Stomach (tissue), 8 donors: ENCODE measurements at regions not wholly inside any gene's neighbourhood (a gene's known extent, or its start where the extent isn't known, plus 50 kb on each side); places are given as distances from the start of the nearest gene placed in this dataset.

Experiments used
- DNase-seq, 2 donors: peaks; one replicate each; pipeline versions ENCODE4 v3.0.0 to v3.0.0-alpha.2; 2013 to 2019
- H3K27ac ChIP-seq, 5 donors: fragments of 200-600 bp in 4 of 5; sonication (generic) in 4 of 5; one replicate each; pipeline ENCODE4 v1.5.1; 2013 to 2019; ENCODE audit warnings: mild to moderate bottlenecking in 1 of 5, moderate library complexity in 1 of 5
- H3K27me3 ChIP-seq, 3 donors: fragments of 200-600 bp; sonication (generic); one replicate each; pipeline ENCODE4 v1.5.1; 2017 to 2019; ENCODE audit warnings: mixed run types in 1 of 3
- H3K36me3 ChIP-seq, 4 donors: fragments of 200-600 bp; sonication (generic); 1 replicate in 3 of 4; 2 replicates in 1 of 4; pipeline ENCODE4 v1.5.1; 2016 to 2019
- H3K4me1 ChIP-seq, 4 donors: fragments of 200-600 bp; sonication (generic); one replicate each; pipeline ENCODE4 v1.5.1; 2016 to 2019
- H3K4me3 ChIP-seq, 4 donors: fragments of 200-600 bp; sonication (generic) in 3 of 4; one replicate each; pipeline ENCODE4 v1.5.1; 2016 to 2019; ENCODE audit warnings: mild to moderate bottlenecking in 1 of 4
- H3K9me3 ChIP-seq, 4 donors: fragments of 200-600 bp; sonication (generic); one replicate each; pipeline ENCODE4 v1.5.1; 2016 to 2019
- CTCF ChIP-seq, 7 experiments: fragments of 450-650 bp in 4 of 7; fragments of 200-600 bp in 3 of 7; sonication (generic) in 3 of 7; IDR thresholded peaks; one replicate each; pipeline ENCODE4 v1.5.1; 2016 to 2019; ENCODE audit warnings: antibody characterized with exemption in 7 of 7, control low read depth in 2 of 7, mild to moderate bottlenecking in 1 of 7
- EP300 ChIP-seq: sonication (generic); formaldehyde crosslinking; IDR thresholded peaks from one replicate; pipeline ENCODE4 v1.6.1; 2017; ENCODE audit warnings: antibody characterized with exemption
- POLR2A ChIP-seq, 4 donors: fragments of 450-650 bp; IDR thresholded peaks; one replicate each; pipeline ENCODE4 v1.6.1; 2016; ENCODE audit warnings: antibody characterized with exemption in 4 of 4, control low read depth in 2 of 4, mild to moderate bottlenecking in 1 of 4, moderate library complexity in 1 of 4
- POLR2AphosphoS5 ChIP-seq, 3 donors: sonication (generic); formaldehyde crosslinking; IDR thresholded peaks; one replicate each; pipeline ENCODE4 v1.6.1; 2016; ENCODE audit warnings: antibody characterized with exemption in 3 of 3
- WGBS, 5 donors: extraction: QIAGEN DNeasy Blood & Tissue Kit in 3 of 5; methylation state at CpG; one replicate each; pipeline versions ENCODE4 v1.1.5 to v1.1.7; 2013 to 2018; 5-methylcytosine and 5-hydroxymethylcytosine counted together
- intact Hi-C: fragments of 100-400 bp; cut with DNase I; formaldehyde crosslinking; loops from one replicate; pipeline ENCODE4 v1.15.1; 2023; ENCODE audit warnings: low total_unique reads
- donor health status: healthy with polysubstance abuse.
- donor health status: Bipolar disorder and iron deficiency.
- donor health status: healthy.

- Histone ChIP-seq H3K36me3 (no peaks in the 10 kb centered on the region), H3K27me3 (no peaks in the 10 kb centered on the region), H3K27ac (no peak overlapping the region), H3K4me1 (no peaks in the 10 kb centered on the region), H3K4me3 (no peak overlapping the region), H3K9me3 (peaks cover 0 to 9% (median 6%) of the 10 kb centered on the region in 4 donors)
- intact Hi-C loops = no loop called here
- 71 to 86% (median 78%) methylated on average over 3 of the region's 3 CpGs for WGBS, 5 donors
- TF ChIP-seq POLR2AphosphoS5 (IDR thresholded peaks at IDR 0.05) = no peak
- TF ChIP-seq EP300 = no peak
- TF ChIP-seq CTCF (IDR thresholded peaks at IDR 0.05) = no peak
- TF ChIP-seq POLR2A (IDR thresholded peaks at IDR 0.05) = no peak
- no peak for DNase-seq
These were observed 125.9 kb upstream of the KCNH7 start for GRCh38 chr2:162964513-162964912.

- intact Hi-C loops = no loop called here
- DNase-seq = no peak
- Histone ChIP-seq H3K4me3 (no peak overlapping the region), H3K9me3 (peaks cover 0 to 9% (median 6%) of the 10 kb centered on the region in 4 donors), H3K27me3 (no peaks in the 10 kb centered on the region), H3K4me1 (no peaks in the 10 kb centered on the region), H3K27ac (no peak overlapping the region), H3K36me3 (no peaks in the 10 kb centered on the region)
- TF ChIP-seq POLR2A (IDR thresholded peaks at IDR 0.05) = no peak
- no peak for TF ChIP-seq POLR2AphosphoS5 (IDR thresholded peaks at IDR 0.05)
- TF ChIP-seq EP300 = no peak
- no peak for TF ChIP-seq CTCF (IDR thresholded peaks at IDR 0.05)
These were observed 124.6 kb upstream of the KCNH7 start for GRCh38 chr2:162963156-162963555.

GRCh38 chr2:162945785-162946184 is 107.2 kb upstream of the KCNH7 start:
- intact Hi-C loops = no loop called here
- H3K9me3 ChIP-seq = peaks cover 5 to 43% (median 13%) of the 10 kb centered on the region in 4 donors
- 78 to 83% (median 81%) methylated on average over 2 of the region's 2 CpGs for WGBS, 5 donors
- H3K27me3 ChIP-seq = no peaks in the 10 kb centered on the region
- H3K27ac ChIP-seq = no peak overlapping the region
- no peak overlapping the region for H3K4me3 ChIP-seq
- H3K4me1 ChIP-seq = no peaks in the 10 kb centered on the region
- TF ChIP-seq POLR2A (IDR thresholded peaks at IDR 0.05) (no peak), POLR2AphosphoS5 (IDR thresholded peaks at IDR 0.05) (no peak), EP300 (no peak), CTCF (IDR thresholded peaks at IDR 0.05) (no peak)
- H3K36me3 ChIP-seq = no peaks in the 10 kb centered on the region
- no peak for DNase-seq

GRCh38 chr2:162938387-162938786 is 99.8 kb upstream of the KCNH7 start:
- WGBS, 5 donors = 68 to 91% (median 86%) methylated on average over 13 of the region's 13 CpGs
- TF ChIP-seq POLR2AphosphoS5 (IDR thresholded peaks at IDR 0.05) = no peak
- no peak for TF ChIP-seq EP300
- no peak for TF ChIP-seq CTCF (IDR thresholded peaks at IDR 0.05)
- no peak for TF ChIP-seq POLR2A (IDR thresholded peaks at IDR 0.05)
- H3K27ac ChIP-seq = no peak overlapping the region

More at GRCh38 chr2:162938387-162938786, 99.8 kb upstream of the KCNH7 start:
- Histone ChIP-seq H3K4me1 (no peaks in the 10 kb centered on the region), H3K27me3 (no peaks in the 10 kb centered on the region), H3K36me3 (no peaks in the 10 kb centered on the region), H3K9me3 (peaks cover 0 to 32% (median 20%) of the 10 kb centered on the region in 4 donors), H3K4me3 (no peak overlapping the region)
- DNase-seq = no peak
- intact Hi-C loops = no loop called here
